ENCODE measurements at regions not wholly inside any gene's neighbourhood (a gene's known extent, or its start where the extent isn't known, plus 50 kb on each side); places are given as distances from the start of the nearest gene placed in this dataset.

DNA sequence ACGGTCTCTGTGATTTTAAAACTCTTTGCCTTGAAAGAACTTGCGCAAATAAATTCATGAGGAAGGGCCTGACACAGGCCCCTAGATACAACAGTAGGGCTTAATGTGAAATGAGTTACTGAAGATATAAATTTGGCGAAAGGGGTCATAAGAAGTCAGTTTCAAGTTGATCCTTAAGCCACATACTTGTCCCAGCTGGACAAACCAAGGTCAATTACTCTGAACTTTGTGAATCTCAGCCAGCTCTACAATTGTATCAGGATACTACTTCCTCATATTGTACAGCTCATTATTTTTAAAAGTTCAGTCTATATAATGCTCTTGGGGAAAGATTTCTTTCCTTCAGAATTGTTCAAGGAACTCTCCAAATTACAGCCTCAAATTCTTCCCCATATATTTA is 432.8 kb downstream of the METTL4 start:
- TF ChIP-seq, protein P1, sequence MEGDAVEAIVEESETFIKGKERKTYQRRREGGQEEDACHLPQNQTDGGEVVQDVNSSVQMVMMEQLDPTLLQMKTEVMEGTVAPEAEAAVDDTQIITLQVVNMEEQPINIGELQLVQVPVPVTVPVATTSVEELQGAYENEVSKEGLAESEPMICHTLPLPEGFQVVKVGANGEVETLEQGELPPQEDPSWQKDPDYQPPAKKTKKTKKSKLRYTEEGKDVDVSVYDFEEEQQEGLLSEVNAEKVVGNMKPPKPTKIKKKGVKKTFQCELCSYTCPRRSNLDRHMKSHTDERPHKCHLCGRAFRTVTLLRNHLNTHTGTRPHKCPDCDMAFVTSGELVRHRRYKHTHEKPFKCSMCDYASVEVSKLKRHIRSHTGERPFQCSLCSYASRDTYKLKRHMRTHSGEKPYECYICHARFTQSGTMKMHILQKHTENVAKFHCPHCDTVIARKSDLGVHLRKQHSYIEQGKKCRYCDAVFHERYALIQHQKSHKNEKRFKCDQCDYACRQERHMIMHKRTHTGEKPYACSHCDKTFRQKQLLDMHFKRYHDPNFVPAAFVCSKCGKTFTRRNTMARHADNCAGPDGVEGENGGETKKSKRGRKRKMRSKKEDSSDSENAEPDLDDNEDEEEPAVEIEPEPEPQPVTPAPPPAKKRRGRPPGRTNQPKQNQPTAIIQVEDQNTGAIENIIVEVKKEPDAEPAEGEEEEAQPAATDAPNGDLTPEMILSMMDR (IDR thresholded peaks at IDR 0.05; ENCODE audit: insufficient read depth, low read depth, low read length), result no peak
- no peak for DNase-seq (ENCODE audit: low read depth)
- H3K4me3 ChIP-seq (ENCODE audit: low read depth, low read length), result no peak overlapping the region

DNA sequence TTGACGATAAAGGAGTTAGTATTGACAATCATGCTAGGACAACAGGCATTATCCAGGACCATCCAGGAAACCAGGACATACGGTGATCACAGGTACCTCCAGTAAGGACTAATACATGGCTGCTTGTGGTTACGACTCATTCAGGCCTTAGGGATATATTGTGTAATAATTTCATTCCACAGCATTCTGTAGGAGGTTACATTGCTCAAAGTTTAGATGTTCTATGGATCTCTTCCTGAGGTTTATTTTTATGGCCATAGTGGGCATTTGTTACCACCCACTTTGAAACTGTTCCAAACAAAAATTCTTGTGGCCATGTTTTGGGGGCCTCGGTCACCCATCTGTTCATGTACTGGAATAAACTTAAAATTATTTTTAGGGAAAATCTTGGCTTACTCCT is 431.6 kb downstream of the METTL4 start:
- H3K4me3 ChIP-seq (ENCODE audit: low read depth, low read length), result no peak overlapping the region
- peak; percentile 53 for DNase-seq (ENCODE audit: low read depth)
- TF ChIP-seq, protein P1 (IDR thresholded peaks at IDR 0.05; ENCODE audit: insufficient read depth, low read depth, low read length), result no peak

DNA sequence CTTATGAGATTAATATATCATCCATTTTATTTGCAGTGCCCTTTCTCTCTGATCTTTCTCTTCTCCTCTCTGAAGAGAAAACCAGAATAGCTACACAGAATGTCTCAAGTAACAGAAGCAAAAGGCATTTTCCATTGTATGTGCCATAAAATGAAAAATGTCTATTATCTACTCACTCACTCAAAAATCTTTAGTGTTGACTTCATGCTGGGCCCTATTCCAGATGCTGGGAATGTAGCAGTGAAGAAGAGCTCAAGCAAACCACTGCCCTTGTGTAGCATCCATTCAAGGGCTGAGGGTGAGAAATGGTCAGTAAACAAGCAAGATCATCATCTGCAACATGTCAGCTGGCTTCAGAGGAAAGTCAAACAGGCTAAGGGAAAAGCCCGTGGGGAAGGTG is 427.7 kb downstream of the METTL4 start:
- TF ChIP-seq, protein P1 (IDR thresholded peaks at IDR 0.05; ENCODE audit: insufficient read depth, low read depth, low read length), result no peak
- DNase-seq (ENCODE audit: low read depth), result peak; percentile 6
- no peak overlapping the region for H3K4me3 ChIP-seq (ENCODE audit: low read depth, low read length)

DNA sequence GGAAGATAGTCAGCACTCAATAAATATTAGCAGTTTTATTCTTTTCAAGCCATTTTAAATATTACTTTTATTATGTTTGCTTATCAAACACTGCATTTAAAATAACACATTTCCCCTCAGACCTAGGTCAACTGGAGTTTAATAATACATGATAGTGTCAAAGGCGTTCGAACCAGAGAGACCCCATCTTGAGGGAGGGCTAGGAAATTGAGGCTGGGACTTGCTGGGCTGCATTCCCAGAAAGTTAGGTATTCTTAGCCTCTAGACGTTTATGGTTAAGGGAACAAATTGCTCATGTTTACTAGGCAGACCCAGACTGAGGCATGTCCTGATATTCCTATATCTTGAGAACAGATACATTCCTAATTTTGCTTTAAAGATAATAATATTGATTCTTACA is 426.5 kb downstream of the METTL4 start:
- no peak for DNase-seq (ENCODE audit: low read depth)
- TF ChIP-seq, protein P1 (IDR thresholded peaks at IDR 0.05; ENCODE audit: insufficient read depth, low read depth, low read length), result no peak

DNA sequence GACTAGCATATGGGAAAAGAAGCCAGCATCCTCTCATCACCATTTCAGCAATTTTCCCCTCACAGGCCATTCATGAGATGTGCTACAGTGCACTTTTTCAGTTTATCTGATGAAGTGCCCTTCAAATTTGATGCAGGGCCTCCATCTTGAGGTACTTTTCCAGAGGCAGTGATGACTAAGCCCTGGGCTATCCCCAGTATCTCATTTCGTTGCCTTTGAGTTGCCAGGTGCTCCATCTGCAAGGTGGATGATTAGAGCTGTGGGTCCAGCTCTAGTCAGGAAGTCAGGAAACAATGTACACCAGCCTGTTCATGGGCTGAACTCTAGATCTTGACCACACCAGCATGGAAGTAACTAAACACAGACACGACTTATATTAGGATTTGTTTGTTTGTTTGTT is 425.2 kb downstream of the METTL4 start:
- DNase-seq (ENCODE audit: low read depth), result no peak
- H3K4me3 ChIP-seq (ENCODE audit: low read depth, low read length), result no peak overlapping the region
- TF ChIP-seq, protein P1 (IDR thresholded peaks at IDR 0.05; ENCODE audit: insufficient read depth, low read depth, low read length), result no peak

More for the DNA sequence above, 426.5 kb downstream of the METTL4 start:
- H3K4me3 ChIP-seq (ENCODE audit: low read depth, low read length), result no peak overlapping the region

DNA sequence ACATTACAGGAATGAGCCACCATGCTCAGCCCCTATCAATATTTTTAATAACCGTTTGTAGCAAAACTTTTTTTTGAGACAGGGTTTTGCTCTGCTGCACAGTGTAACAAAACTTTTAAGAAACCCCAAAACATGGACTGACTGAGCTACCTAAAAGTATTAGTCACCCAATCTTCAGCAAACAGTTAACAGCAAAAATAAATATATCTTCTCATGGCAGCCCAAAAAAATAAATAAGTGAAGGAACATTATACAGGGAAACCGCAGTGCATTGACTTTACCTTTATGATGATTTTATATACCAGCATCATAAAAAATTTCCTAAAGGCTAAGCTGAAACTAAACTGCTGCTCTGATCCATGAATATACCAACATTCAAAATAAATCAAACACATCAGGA is 424.6 kb downstream of the METTL4 start:
- DNase-seq (ENCODE audit: low read depth), result no peak
- no peak overlapping the region for H3K4me3 ChIP-seq (ENCODE audit: low read depth, low read length)
- TF ChIP-seq, protein P1 (IDR thresholded peaks at IDR 0.05; ENCODE audit: insufficient read depth, low read depth, low read length), result no peak

DNA sequence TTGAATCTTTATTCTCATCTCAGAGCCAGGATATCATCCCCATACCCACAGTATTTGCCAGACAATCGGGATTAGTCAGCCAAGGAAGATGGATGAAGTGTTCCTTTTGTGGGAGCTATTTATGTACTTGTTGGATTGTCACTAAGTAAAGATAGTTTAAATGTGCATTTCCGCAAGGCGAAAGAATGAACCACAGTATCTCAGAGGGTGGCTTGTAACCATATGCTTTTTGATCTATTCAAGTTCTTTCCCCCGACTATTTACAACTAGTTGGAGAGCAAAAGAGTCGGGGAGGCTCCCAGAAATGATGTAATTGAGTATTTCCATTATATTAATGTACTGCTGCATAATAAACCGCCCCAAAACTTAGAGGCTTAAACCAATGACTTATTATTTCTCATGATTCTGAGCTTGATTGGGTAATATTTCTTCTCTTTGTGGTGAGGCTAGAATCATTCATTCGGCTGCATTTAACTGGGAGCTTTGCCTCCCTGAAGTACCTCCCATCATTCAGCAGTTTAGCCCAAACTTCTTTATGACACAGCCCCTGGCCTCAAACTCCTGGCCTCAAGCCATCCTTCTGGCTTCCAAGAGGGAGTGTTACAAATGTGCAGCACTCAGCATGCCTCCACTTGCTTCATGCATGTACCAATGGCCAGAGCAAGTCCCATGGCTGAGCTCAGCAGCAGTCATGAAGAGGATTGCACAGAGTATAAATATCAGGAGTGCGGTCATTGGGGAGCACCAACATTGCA is 423.7 kb downstream of the METTL4 start:
- H3K4me3 ChIP-seq (ENCODE audit: low read depth, low read length), result no peak overlapping the region
- TF ChIP-seq, protein P1 (IDR thresholded peaks at IDR 0.05; ENCODE audit: insufficient read depth, low read depth, low read length), result no peak
- peak; percentile 3 for DNase-seq (ENCODE audit: low read depth)

All from fibroblast of villous mesenchyme (primary cell).